ENCODE measurements at regions not wholly inside any gene's neighbourhood (a gene's known extent, or its start where the extent isn't known, plus 50 kb on each side); places are given as distances from the start of the nearest gene placed in this dataset.

- H3K36me3 Mint-ChIP-seq (ENCODE audit: low read depth): no peaks in the 10 kb centered on the region
- TF ChIP-seq, protein P1, sequence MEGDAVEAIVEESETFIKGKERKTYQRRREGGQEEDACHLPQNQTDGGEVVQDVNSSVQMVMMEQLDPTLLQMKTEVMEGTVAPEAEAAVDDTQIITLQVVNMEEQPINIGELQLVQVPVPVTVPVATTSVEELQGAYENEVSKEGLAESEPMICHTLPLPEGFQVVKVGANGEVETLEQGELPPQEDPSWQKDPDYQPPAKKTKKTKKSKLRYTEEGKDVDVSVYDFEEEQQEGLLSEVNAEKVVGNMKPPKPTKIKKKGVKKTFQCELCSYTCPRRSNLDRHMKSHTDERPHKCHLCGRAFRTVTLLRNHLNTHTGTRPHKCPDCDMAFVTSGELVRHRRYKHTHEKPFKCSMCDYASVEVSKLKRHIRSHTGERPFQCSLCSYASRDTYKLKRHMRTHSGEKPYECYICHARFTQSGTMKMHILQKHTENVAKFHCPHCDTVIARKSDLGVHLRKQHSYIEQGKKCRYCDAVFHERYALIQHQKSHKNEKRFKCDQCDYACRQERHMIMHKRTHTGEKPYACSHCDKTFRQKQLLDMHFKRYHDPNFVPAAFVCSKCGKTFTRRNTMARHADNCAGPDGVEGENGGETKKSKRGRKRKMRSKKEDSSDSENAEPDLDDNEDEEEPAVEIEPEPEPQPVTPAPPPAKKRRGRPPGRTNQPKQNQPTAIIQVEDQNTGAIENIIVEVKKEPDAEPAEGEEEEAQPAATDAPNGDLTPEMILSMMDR (IDR thresholded peaks at IDR 0.05): peak; percentile 72
- H3K4me3 Mint-ChIP-seq (ENCODE audit: unreplicated experiment): no peak overlapping the region
- no peak for DNase-seq (ENCODE audit: low spot score)
- peaks cover 11% of the 10 kb centered on the region for H3K4me1 Mint-ChIP-seq (ENCODE audit: low read depth)
- H3K9me3 Mint-ChIP-seq (ENCODE audit: low read depth): no peaks in the 10 kb centered on the region
- H3K27ac Mint-ChIP-seq (ENCODE audit: unreplicated experiment): no peak overlapping the region
- H3K27me3 Mint-ChIP-seq (ENCODE audit: low read depth): no peaks in the 10 kb centered on the region
Observed at GRCh38 chr12:22981711-22982110, 356.7 kb downstream of the ETNK1 start.

DNA sequence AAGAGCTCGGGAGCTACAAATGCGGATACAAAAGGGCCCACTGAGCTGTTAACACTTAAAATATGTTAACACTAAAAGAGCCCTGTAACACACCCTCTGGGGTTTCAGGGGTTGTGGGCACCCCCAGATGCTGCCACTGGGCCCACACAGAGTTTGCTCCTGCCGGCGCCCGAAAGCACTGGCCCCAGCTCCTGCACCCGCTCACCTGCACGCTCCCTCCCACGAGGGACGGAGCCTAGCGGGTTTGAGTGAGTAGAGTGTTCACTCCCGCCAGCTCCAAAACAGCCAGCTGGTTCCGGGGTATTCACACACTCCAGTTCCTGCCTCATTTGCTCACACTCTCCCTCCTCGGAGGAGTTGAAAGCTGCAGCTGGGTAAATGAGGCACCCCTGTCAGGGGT lies 357.7 kb downstream of the ETNK1 start:
- TF ChIP-seq, protein P1 (IDR thresholded peaks at IDR 0.05): no peak
- H3K36me3 Mint-ChIP-seq (ENCODE audit: low read depth): no peaks in the 10 kb centered on the region

GRCh38 chr12:22986997-22987396 lies 362.0 kb downstream of the ETNK1 start:
- no peak overlapping the region for H3K4me3 Mint-ChIP-seq (ENCODE audit: unreplicated experiment)
- TF ChIP-seq, protein P1 (IDR thresholded peaks at IDR 0.05): no peak
- H3K27ac Mint-ChIP-seq (ENCODE audit: unreplicated experiment): no peak overlapping the region
- no peaks in the 10 kb centered on the region for H3K36me3 Mint-ChIP-seq (ENCODE audit: low read depth)
- DNase-seq (ENCODE audit: low spot score): no peak
- peaks cover 2% of the 10 kb centered on the region for H3K9me3 Mint-ChIP-seq (ENCODE audit: low read depth)
- H3K4me1 Mint-ChIP-seq (ENCODE audit: low read depth): no peaks in the 10 kb centered on the region
- H3K27me3 Mint-ChIP-seq (ENCODE audit: low read depth): no peaks in the 10 kb centered on the region

More for the DNA sequence above, 357.7 kb downstream of the ETNK1 start:
- no peaks in the 10 kb centered on the region for H3K27me3 Mint-ChIP-seq (ENCODE audit: low read depth)
- no peak for DNase-seq (ENCODE audit: low spot score)
- H3K4me3 Mint-ChIP-seq (ENCODE audit: unreplicated experiment): no peak overlapping the region
- no peaks in the 10 kb centered on the region for H3K9me3 Mint-ChIP-seq (ENCODE audit: low read depth)
- no peak overlapping the region for H3K27ac Mint-ChIP-seq (ENCODE audit: unreplicated experiment)
- H3K4me1 Mint-ChIP-seq (ENCODE audit: low read depth): peaks cover 10% of the 10 kb centered on the region

- TF ChIP-seq, protein P1 (IDR thresholded peaks at IDR 0.05): no peak
- Mint-ChIP-seq H3K4me3 (ENCODE audit: unreplicated experiment) (no peak overlapping the region), H3K27me3 (ENCODE audit: low read depth) (no peaks in the 10 kb centered on the region), H3K27ac (ENCODE audit: unreplicated experiment) (no peak overlapping the region), H3K4me1 (ENCODE audit: low read depth) (no peaks in the 10 kb centered on the region), H3K36me3 (ENCODE audit: low read depth) (no peaks in the 10 kb centered on the region), H3K9me3 (ENCODE audit: low read depth) (peaks cover 2% of the 10 kb centered on the region)
- no peak for DNase-seq (ENCODE audit: low spot score)
Observed at GRCh38 chr12:22990501-22990900, 365.5 kb downstream of the ETNK1 start.

- TF ChIP-seq, protein P1 (IDR thresholded peaks at IDR 0.05): no peak
- no peak for DNase-seq (ENCODE audit: low spot score)
- Mint-ChIP-seq H3K36me3 (ENCODE audit: low read depth) (no peaks in the 10 kb centered on the region), H3K27ac (ENCODE audit: unreplicated experiment) (no peak overlapping the region), H3K4me3 (ENCODE audit: unreplicated experiment) (no peak overlapping the region), H3K27me3 (ENCODE audit: low read depth) (no peaks in the 10 kb centered on the region), H3K4me1 (ENCODE audit: low read depth) (no peaks in the 10 kb centered on the region), H3K9me3 (ENCODE audit: low read depth) (peaks cover 2% of the 10 kb centered on the region)
Observed at GRCh38 chr12:22991250-22991844, 366.4 kb downstream of the ETNK1 start.

Measured in chondrocyte (in vitro differentiated cells).